Amygdala (tissue), 56 donors: ENCODE measurements at regions not wholly inside any gene's neighbourhood (a gene's known extent, or its start where the extent isn't known, plus 50 kb on each side); places are given as distances from the start of the nearest gene placed in this dataset.
"Not testable (repeated sequence)": the region's sequence is repeated elsewhere in the genome, so short reads cannot be mapped to it uniquely, and the experiment has no call there.

Experiments
- DNase-seq, 56 donors: peaks; one replicate each; lab custom pipeline; 2025; lab: John Stamatoyannopoulos, UW

DNA sequence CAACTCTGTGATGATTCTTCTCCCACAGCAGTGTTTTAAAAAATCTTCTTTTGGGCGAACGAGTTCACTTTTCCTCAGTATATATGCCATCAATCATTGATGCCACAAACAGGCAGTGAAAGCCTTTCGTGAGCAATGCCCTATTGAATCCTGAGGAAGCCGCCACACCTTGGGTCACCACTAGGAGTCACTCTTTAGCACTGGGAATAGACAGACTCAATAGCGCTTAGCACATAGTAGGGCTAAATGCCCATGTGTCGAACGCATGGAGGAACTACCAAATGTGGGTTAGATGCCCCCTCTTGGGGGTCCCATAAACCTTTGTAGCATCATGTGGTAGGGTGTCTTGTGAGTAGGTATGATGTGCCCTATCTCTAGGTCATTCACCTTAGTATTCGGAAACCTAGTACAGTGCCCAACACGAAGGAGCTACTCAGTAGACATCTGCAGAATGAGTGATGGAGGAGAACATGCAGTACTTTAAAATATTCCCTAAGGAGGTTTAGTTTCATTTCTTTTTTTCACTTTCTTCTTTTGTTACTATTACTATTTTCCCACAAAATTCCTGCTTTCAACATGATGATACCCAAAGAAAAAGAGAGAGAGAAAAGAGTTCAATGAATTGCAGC lies 603.7 kb downstream of the BNC2 start:
- DNase-seq = no peak

DNA sequence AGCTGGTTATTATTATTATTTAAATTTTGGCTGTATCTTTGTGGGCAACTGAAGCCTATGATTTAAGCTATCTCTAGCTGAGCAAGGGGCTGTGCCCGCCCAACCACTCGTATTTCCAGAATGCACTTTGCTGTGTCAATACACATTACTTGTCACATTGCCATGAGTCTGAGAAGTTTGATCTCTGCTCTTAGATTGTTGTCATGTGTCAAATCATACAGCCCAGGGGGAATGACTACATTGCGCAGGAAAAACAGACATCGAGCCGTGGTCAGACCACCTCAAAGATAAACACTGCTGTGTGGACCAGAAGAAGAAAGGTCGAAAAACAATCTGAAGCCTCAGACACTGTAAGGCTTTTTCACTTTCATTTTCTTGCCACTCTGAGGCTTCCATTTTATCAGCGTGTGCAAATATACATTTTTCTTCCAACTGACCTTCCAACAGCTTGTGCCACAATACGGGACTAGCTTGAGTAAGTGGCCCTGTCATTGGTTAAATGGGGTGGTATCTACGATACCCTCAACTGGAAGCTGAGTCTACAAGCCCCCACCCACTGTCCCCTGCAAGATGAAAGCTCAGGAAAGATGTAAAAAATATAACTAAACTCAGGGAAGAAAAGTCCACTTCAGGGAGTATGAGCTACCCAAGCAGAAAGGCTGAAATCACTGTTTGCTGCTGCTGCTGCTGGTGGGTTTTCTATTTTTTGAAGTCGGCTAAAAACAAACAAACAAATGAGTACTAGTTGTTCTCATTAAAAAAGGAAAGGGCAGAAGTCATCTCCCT lies 603.0 kb downstream of the BNC2 start:
- DNase-seq = no peak

- DNase-seq = no peak
Measured at GRCh38 chr9:16268067-16268881, 602.2 kb downstream of the BNC2 start.

DNA sequence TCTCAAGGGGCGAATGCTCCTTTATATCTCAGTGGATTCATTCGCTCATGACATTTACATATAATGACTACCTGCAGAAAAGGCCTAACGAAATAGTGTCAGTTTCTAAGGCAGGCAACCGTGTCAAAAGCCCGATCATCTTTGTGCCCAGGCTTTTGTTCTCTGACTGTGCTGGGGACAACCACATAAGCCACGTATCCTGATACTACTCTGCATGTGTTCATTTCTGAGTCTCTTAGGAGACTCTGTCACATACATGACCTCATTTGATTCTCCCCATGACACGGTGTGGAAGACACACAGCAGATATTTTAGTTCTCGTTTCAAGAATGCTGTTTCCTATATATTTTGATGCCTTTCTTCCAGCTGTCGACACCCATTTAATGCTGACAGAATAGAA lies 598.5 kb downstream of the BNC2 start:
- DNase-seq = no peak

DNA sequence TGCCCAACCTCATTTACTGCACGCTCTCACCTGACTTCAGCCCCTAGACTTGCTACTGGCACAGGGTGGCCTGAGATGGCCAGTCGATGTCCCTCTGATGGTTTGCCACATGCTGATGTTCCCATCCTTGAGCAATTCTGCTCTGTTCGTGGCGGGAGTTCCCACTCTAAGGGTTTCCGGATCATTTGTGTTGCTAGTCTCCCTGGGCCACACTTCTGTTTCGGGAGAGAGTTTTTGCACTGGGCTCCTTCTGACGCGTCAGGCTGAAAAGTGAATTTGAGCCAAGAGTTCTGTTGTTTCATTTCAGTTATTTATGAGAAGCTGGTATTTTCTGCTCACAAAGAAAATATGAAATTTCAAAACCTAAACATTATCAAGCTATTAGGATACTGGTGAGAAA lies 597.7 kb downstream of the BNC2 start:
- DNase-seq = no peak

DNA sequence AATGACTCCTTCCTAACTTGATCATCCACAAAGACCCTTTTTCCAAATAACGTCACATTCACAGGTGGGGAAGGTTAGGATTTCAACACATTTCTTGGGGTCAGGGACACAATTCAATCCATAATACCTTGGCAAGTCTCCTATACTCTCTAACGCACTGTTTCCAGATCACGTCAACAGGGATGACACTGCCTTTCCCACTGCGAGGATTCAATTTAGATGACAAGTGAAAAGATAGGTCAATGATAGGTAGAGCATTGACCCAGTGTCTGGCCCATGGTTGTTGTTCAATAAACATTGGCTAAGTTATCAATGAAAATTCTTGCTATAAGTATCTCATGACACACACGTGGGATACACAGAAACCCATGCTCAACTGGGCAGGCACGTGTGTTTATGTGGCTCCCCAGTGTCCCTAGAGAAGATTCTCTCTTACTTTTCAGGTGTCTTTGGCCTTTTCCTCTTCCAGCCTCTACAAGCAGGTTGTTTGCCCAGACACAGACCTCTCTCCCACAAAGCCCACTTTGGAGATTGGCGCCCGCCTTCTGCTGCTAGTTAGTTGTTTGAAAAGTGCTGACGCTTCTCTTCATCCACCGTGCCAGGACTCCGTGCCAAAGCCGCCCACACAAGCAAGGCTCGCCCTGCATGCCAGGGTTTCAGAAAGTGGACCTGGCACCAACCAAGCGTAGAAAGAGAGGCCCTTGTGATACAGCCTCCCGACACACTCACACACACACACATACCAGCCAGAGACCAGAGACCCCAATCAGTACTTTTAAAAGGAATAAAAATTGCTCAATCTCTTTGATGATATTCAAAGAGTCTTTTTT lies 594.5 kb downstream of the BNC2 start:
- peak in 40 of 56 donors; percentile 5 to 76 (median 42) for DNase-seq

DNA sequence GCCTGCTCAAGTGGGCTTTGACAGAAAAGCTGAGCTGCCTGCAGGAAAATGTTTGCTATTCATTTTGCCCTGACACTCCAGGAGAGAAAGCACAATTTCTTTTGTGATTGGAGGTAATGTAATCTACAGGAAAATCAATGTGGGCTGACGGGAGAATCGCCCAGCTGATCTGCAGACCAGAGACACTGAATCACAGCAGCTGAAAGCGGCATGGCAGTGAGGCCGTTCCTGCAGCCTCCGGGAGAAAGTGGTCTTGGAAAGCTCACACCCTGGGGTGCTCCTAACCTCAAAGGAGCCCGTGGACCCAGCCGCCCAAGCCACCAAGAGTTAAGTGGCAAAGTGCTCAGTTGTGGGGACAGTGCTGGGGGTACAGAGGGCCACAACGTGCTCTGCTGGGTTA lies 593.6 kb downstream of the BNC2 start:
- no peak for DNase-seq

- no peak for DNase-seq
Measured at GRCh38 chr9:16277471-16277960, 593.0 kb downstream of the BNC2 start.

DNA sequence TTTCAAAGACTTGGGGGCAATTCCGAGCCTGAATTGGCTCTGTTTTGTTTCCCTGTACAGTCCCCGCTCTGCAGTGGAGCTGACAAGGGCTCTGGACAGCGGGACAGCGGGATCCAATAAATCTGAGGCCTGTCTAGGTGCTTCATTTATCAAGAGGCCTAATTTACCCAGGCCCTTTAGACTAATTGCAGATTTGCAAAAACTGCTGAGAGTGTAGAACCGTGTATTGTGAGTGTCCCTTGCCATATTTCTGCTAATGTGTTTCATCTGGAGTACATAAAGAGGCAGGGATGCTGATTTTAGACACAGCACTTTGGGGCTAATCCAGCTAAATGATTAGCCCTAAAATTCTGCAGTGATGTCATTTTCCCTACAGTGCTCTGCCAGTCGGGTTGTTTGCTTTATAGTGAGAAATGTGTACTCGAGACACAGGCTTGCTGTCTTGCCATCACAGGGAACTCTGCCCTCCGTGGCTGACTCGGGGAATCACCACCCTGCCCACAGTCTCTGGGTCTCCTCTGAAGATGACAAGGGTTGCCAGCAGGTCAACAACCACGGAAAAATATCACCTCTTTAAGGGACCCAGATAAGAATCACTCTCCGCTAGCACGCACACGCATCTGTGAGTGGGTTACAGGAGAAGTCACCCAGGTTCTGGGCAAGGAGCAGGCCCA lies 592.0 kb downstream of the BNC2 start:
- DNase-seq = no peak

DNA sequence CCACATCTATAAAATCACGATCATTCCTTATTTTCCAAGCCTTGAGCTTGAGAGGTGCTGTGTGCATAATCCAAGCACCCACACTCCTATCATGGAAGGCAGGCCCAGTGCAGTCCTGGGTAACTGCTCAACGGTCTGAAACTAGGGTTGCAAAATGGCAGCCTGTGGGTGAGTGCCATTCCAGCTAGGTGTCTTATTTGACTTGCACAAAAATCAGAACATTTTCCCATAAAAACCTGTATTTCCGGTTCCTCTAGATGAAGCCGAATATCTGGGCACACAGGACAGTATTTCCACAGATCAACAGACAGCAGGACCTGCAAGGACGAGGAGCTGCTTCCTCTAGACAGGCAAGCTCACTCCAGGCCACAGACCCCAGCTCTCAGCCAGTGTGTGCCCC lies 588.8 kb downstream of the BNC2 start:
- DNase-seq = no peak

- DNase-seq = no peak
Measured at GRCh38 chr9:16282216-16282615, 588.3 kb downstream of the BNC2 start.

DNA sequence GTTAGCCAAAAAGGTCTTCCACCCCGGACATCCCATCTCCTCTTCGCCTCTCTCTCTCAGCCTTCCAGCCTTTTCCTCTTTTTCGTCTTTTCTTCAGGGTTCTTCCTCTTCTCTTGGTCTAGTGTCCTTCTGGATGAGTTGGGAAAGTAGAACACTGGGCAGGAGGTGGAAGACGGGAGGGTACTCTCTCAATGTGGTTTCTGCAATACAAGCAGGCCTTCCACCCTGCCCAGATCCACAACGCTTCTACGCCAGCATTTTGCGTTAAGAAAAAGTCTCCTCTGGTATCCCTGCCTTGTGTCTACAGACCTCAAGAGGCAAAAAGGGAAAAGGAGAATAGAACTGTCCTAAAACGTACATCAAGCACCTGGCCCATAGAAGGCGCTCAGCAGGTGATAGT lies 587.8 kb downstream of the BNC2 start:
- no peak for DNase-seq

- no peak for DNase-seq
Measured at GRCh38 chr9:16286160-16286559, 584.3 kb downstream of the BNC2 start.

DNA sequence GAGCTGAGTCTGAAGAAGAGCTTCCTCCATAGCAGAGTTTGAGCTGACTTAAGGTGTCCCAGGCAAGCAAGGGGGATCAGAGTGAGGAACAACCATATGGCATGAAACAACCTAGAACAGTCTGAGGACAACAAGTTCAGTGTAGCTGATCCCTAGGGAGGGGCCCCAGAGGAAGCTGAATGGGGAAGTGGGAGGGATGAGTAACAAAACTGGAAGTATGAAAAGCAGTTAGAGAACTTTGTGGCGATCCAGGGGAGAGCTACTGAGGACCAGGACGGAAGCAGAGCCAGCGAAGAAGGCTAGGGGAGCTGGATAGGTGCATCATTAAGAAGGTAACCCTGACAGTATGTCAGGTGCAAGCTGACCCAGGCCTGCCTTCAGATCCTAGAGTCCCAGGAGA lies 580.8 kb downstream of the BNC2 start:
- no peak for DNase-seq

GRCh38 chr9:16290169-16290568 lies 580.3 kb downstream of the BNC2 start:
- no peak for DNase-seq

GRCh38 chr9:16291921-16292320 lies 578.5 kb downstream of the BNC2 start:
- DNase-seq = no peak

DNA sequence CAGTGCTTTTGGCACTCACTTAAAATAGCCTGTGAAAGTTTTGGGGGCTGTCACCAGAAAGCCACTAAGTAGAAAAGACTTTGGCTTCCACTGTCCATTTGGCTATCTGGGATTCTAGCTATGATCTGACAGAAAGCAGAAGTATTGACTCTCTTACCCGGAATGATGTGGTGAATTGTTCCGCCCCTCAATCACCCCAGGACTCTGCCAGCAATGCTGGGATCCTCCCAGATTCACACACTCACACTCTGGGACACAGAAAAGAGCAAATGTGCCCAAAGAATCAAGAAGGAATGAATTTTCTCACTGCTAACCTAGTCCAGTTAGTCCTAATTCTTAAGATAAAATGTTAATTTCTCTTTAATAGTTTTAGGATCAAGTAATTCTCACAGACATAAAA lies 576.9 kb downstream of the BNC2 start:
- no peak for DNase-seq

DNA sequence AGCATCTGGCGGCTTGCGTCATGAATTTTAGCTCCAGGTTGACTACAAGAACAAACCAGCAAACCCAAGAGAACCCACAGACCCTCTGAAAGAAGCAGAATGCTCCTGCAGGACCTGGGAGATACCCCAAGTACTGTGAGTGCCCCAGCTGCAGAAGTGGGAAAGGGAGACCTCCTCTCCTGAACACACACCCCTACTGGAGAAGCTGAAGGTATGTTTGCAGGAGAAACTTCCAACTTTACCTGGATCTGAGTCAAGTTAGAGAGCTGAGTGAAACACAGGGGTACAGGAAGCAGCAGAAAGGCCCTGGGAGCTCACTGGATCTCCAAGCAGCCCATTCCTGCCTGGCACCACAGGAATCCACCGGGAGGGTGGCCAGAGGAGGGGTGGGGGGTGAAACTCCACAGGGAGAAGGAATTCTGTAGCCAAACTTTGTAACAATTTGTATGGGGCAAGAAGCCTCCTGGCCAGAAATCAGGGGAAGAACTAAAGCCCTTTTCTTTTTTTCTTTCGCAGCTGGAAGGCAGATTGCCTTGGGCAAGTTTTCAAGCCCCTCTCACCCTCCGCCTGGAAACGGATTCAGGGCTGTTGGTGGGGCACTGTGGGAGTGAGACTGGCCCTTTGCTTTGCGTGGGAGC lies 576.2 kb downstream of the BNC2 start:
- peak in 8 of 56 donors; percentile 10 to 44 (median 18) for DNase-seq

- not testable (repeated sequence) for DNase-seq
Measured at GRCh38 chr9:16294940-16295339, 575.5 kb downstream of the BNC2 start.
